Neural cell (in vitro differentiated cells): ENCODE measurements at regions not wholly inside any gene's neighbourhood (a gene's known extent, or its start where the extent isn't known, plus 50 kb on each side); places are given as distances from the start of the nearest gene placed in this dataset.

Experiments used
- H2AFZ ChIP-seq: fragments of 200-600, 300-800 bp; sonication (generic), shearing (Covaris generic); 2 replicates; pipeline ENCODE4 v1.6.0; 2014; ENCODE audit warnings: low read depth, mild to moderate bottlenecking, antibody characterized with exemption, low read length, moderate library complexity
- H3F3A ChIP-seq: fragments of 200-600 bp; shearing (Covaris generic); 2 replicates; pipeline ENCODE4 v1.6.1; 2016; ENCODE audit warnings: mild to moderate bottlenecking, moderate library complexity, mixed read lengths, antibody characterized with exemption, low read length; ENCODE audit not compliant: insufficient read depth, poor library complexity, severe bottlenecking
- H3K27ac ChIP-seq: fragments of 200-600, 300-800 bp; sonication (generic), shearing (Covaris generic); 2 replicates; pipeline ENCODE4 v1.5.1; 2014; ENCODE audit warnings: mild to moderate bottlenecking, low read length, moderate library complexity
- H3K27me3 ChIP-seq: fragments of 300-800, 200-600 bp; sonication (generic), shearing (Covaris generic); 2 replicates; pipeline ENCODE4 v1.6.0; 2014; ENCODE audit warnings: mild to moderate bottlenecking, low read depth, low read length, moderate library complexity; ENCODE audit not compliant: insufficient read depth
- H3K36me3 ChIP-seq: fragments of 300-800, 200-600 bp; sonication (generic), shearing (Covaris generic); 2 replicates; pipeline ENCODE4 v1.5.1; 2014; ENCODE audit warnings: mild to moderate bottlenecking, antibody characterized with exemption, low read length, moderate library complexity; ENCODE audit not compliant: insufficient read depth
- H3K4me2 ChIP-seq: fragments of 300-800, 200-600 bp; sonication (generic), shearing (Covaris generic); 2 replicates; pipeline ENCODE4 v1.6.0; 2014; ENCODE audit warnings: mild to moderate bottlenecking, low read length
- H3K4me3 ChIP-seq: fragments of 300-800, 200-600 bp; sonication (generic), shearing (Covaris generic); 2 replicates; pipeline ENCODE4 v1.5.1; 2014; ENCODE audit warnings: mild to moderate bottlenecking, low read length, moderate library complexity
- H3K79me2 ChIP-seq: fragments of 200-600 bp; shearing (Covaris generic); replicated peaks from 2 replicates; pipeline ENCODE4 v1.6.0; 2014; ENCODE audit warnings: mild to moderate bottlenecking, low read length, moderate library complexity; ENCODE audit not compliant: insufficient read depth
- H3K9ac ChIP-seq: fragments of 300-800, 200-600 bp; sonication (generic), shearing (Covaris generic); 2 replicates; pipeline ENCODE4 v1.6.1; 2016; ENCODE audit warnings: mild to moderate bottlenecking, low read length, mixed read lengths
- H3K9me2 ChIP-seq: fragments of 200-600 bp; shearing (Covaris generic); 2 replicates; pipeline ENCODE4 v1.6.1; 2016; ENCODE audit warnings: mild to moderate bottlenecking, low read length, mixed read lengths; ENCODE audit not compliant: insufficient read depth
- H3K9me3 ChIP-seq: fragments of 200-600, 300-800 bp; sonication (generic), shearing (Covaris generic); 2 replicates; pipeline ENCODE4 v1.6.1; 2016; ENCODE audit warnings: mild to moderate bottlenecking, mixed run types, low read length, moderate library complexity, mixed read lengths
- H4K20me1 ChIP-seq: fragments of 200-600 bp; shearing (Covaris generic); 2 replicates; pipeline ENCODE4 v1.6.1; 2016; ENCODE audit warnings: mild to moderate bottlenecking, mixed run types; ENCODE audit not compliant: insufficient read depth
- EP300 ChIP-seq: fragments of 450-650 bp; conservative IDR thresholded peaks from 2 replicates; pipeline ENCODE4 v1.6.1; 2014; ENCODE audit warnings: antibody characterized with exemption, mild to moderate bottlenecking, moderate library complexity; ENCODE audit not compliant: poor library complexity, severe bottlenecking
- EZH2 ChIP-seq: fragments of 200-600, 300-800 bp; shearing (Covaris generic), sonication (generic); IDR thresholded peaks from 2 replicates; pipeline ENCODE4 v1.6.1; 2014; ENCODE audit warnings: antibody characterized with exemption, low read length, borderline replicate concordance, mild to moderate bottlenecking; ENCODE audit not compliant: insufficient read depth, poor library complexity, severe bottlenecking
- MXI1 ChIP-seq: fragments of 450-650 bp; conservative IDR thresholded peaks from 2 replicates; pipeline ENCODE4 v1.6.1; 2014; ENCODE audit warnings: antibody characterized with exemption, mild to moderate bottlenecking; ENCODE audit not compliant: poor library complexity, severe bottlenecking
- POLR2AphosphoS5 ChIP-seq: IDR thresholded peaks from 2 replicates; pipeline ENCODE4 v1.6.1; 2012
- RAD21 ChIP-seq: fragments of 450-650 bp; conservative IDR thresholded peaks from 2 replicates; pipeline ENCODE4 v1.6.1; 2014; ENCODE audit warnings: antibody characterized with exemption, mild to moderate bottlenecking, moderate library complexity
- SMC3 ChIP-seq: fragments of 450-650 bp; conservative IDR thresholded peaks from 2 replicates; pipeline ENCODE4 v1.6.1; 2014; ENCODE audit warnings: antibody characterized with exemption, mild to moderate bottlenecking, moderate library complexity; ENCODE audit not compliant: poor library complexity
- TAF1 ChIP-seq: IDR thresholded peaks from 2 replicates; pipeline ENCODE4 v1.6.1; 2012; ENCODE audit warnings: low read depth
- TF ChIP-seq, protein P1 (sequence below): IDR thresholded peaks from 2 replicates; pipeline ENCODE4 v1.6.1; 2012; ENCODE audit warnings: borderline replicate concordance
- TF ChIP-seq, protein P2 (sequence below): fragments of 450-650 bp; IDR thresholded peaks from 2 replicates; pipeline ENCODE4 v1.5.1; 2014; ENCODE audit warnings: antibody characterized with exemption, mild to moderate bottlenecking, moderate library complexity; ENCODE audit not compliant: poor library complexity, severe bottlenecking

DNA sequence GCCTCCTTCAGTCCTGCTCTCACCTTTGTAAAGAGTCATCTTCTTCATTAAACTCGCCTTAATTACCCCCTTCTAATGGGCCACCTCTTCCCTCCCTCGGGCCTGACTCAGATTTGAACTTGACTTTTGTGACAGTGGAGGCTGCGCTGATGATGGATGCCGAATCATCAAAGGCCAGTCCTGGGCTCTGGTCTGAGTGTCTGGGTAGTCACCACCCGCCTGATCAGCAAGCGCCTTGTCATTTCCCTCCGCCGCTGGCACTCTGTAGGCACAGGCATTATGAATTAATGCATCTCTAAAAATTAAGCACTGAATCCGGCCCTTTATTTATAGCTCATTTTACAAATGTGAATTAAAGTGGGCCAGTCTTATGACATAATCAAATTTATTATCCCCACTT lies 116.7 kb upstream of the PROK2 start:
- no peaks in the 10 kb centered on the region for H3K9me3 ChIP-seq
- no peaks in the 10 kb centered on the region for H3K79me2 ChIP-seq
- H2AFZ ChIP-seq: no peak overlapping the region
- H3K27me3 ChIP-seq: no peaks in the 10 kb centered on the region
- H3K36me3 ChIP-seq: no peaks in the 10 kb centered on the region
- H3K4me2 ChIP-seq: no peak overlapping the region
- TF ChIP-seq TAF1: no peak
- TF ChIP-seq, protein P1, sequence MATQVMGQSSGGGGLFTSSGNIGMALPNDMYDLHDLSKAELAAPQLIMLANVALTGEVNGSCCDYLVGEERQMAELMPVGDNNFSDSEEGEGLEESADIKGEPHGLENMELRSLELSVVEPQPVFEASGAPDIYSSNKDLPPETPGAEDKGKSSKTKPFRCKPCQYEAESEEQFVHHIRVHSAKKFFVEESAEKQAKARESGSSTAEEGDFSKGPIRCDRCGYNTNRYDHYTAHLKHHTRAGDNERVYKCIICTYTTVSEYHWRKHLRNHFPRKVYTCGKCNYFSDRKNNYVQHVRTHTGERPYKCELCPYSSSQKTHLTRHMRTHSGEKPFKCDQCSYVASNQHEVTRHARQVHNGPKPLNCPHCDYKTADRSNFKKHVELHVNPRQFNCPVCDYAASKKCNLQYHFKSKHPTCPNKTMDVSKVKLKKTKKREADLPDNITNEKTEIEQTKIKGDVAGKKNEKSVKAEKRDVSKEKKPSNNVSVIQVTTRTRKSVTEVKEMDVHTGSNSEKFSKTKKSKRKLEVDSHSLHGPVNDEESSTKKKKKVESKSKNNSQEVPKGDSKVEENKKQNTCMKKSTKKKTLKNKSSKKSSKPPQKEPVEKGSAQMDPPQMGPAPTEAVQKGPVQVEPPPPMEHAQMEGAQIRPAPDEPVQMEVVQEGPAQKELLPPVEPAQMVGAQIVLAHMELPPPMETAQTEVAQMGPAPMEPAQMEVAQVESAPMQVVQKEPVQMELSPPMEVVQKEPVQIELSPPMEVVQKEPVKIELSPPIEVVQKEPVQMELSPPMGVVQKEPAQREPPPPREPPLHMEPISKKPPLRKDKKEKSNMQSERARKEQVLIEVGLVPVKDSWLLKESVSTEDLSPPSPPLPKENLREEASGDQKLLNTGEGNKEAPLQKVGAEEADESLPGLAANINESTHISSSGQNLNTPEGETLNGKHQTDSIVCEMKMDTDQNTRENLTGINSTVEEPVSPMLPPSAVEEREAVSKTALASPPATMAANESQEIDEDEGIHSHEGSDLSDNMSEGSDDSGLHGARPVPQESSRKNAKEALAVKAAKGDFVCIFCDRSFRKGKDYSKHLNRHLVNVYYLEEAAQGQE: no peak
- TF ChIP-seq, protein P2, sequence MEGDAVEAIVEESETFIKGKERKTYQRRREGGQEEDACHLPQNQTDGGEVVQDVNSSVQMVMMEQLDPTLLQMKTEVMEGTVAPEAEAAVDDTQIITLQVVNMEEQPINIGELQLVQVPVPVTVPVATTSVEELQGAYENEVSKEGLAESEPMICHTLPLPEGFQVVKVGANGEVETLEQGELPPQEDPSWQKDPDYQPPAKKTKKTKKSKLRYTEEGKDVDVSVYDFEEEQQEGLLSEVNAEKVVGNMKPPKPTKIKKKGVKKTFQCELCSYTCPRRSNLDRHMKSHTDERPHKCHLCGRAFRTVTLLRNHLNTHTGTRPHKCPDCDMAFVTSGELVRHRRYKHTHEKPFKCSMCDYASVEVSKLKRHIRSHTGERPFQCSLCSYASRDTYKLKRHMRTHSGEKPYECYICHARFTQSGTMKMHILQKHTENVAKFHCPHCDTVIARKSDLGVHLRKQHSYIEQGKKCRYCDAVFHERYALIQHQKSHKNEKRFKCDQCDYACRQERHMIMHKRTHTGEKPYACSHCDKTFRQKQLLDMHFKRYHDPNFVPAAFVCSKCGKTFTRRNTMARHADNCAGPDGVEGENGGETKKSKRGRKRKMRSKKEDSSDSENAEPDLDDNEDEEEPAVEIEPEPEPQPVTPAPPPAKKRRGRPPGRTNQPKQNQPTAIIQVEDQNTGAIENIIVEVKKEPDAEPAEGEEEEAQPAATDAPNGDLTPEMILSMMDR: no peak
- no peak for TF ChIP-seq POLR2AphosphoS5
- TF ChIP-seq SMC3: no peak
- TF ChIP-seq RAD21: no peak
- TF ChIP-seq EP300: no peak
- TF ChIP-seq EZH2: no peak
- H4K20me1 ChIP-seq: no peaks in the 10 kb centered on the region
- H3K9ac ChIP-seq: no peak overlapping the region
- H3F3A ChIP-seq: no peaks in the 10 kb centered on the region
- H3K9me2 ChIP-seq: no peaks in the 10 kb centered on the region
- no peak overlapping the region for H3K4me3 ChIP-seq
- H3K27ac ChIP-seq: no peak overlapping the region

DNA sequence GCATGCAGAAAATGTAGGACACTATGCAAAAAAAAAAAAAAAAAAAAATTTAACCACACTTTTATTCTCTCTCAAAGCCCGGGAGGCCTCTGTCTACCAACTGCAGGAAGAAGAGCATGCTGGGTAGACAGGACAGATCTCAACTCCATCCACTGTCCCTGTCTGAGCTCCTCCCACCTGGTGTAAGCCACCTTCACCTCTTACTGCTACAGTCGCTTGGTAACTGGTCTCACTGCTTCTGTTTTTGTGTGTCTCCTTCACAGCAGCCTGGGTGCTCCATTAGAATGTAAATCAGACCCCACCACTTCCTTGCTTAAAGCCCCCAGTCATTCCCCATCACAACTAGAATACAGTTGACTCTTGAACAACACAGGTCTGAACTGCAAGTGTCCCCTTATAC lies 115.1 kb upstream of the PROK2 start:
- Histone ChIP-seq H3K36me3 (no peaks in the 10 kb centered on the region), H3K27ac (no peak overlapping the region), H3K79me2 (no peaks in the 10 kb centered on the region), H3K9me2 (no peaks in the 10 kb centered on the region), H3K9me3 (no peaks in the 10 kb centered on the region), H3K4me3 (no peak overlapping the region), H3K4me2 (no peak overlapping the region), H3K27me3 (no peaks in the 10 kb centered on the region), H2AFZ (no peak overlapping the region), H4K20me1 (no peaks in the 10 kb centered on the region), H3F3A (no peaks in the 10 kb centered on the region), H3K9ac (no peak overlapping the region)
- TF ChIP-seq EP300: no peak

DNA sequence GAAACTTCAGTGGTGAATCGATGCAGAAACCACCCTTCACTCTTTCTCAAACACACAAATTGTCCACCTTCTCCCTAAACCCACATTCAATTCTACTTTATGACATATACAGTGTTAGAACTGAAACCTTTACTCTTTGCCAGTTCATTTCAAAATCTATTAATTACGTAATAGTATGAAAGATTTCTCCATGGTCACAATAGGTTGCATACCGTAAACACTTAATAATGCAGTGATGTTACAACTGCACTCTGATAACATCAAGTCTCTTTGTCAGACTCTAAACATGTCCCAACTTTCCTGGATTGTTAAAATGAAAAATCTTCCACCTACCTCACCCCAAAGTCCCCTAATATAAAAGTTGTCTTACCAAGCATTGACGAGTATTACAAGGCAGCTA lies 111.8 kb upstream of the PROK2 start:
- no peak overlapping the region for H3K4me3 ChIP-seq
- no peak overlapping the region for H3K9ac ChIP-seq
- no peaks in the 10 kb centered on the region for H3K36me3 ChIP-seq
- H4K20me1 ChIP-seq: no peaks in the 10 kb centered on the region
- H3K27ac ChIP-seq: no peak overlapping the region
- TF ChIP-seq RAD21 (no peak), POLR2AphosphoS5 (no peak), SMC3 (no peak), MXI1 (no peak), EP300 (no peak), TAF1 (no peak), EZH2 (no peak)
- TF ChIP-seq, protein P1: no peak
- TF ChIP-seq, protein P2: no peak
- H3K9me2 ChIP-seq: no peaks in the 10 kb centered on the region
- no peaks in the 10 kb centered on the region for H3K79me2 ChIP-seq
- H3K4me2 ChIP-seq: no peak overlapping the region
- no peaks in the 10 kb centered on the region for H3F3A ChIP-seq
- no peaks in the 10 kb centered on the region for H3K9me3 ChIP-seq
- no peak overlapping the region for H2AFZ ChIP-seq
- no peaks in the 10 kb centered on the region for H3K27me3 ChIP-seq
